H1 (cell line): ENCODE measurements at regions not wholly inside any gene's neighbourhood (a gene's known extent, or its start where the extent isn't known, plus 50 kb on each side); places are given as distances from the start of the nearest gene placed in this dataset.

Source experiments
- CTCF ChIA-PET: fragments of 300-600 bp; sonication (Branson Sonifier 250); formaldehyde crosslinking; loops from one replicate; lab custom pipeline; 2021; ENCODE audit not compliant: partially characterized antibody; lab: Charles Lee
- POLR2A ChIA-PET: fragments of 300-600 bp; sonication (Branson Sonifier 250); formaldehyde crosslinking; loops from one replicate; lab custom pipeline; 2021; ENCODE audit warnings: inconsistent platforms; ENCODE audit not compliant: partially characterized antibody; lab: Charles Lee
- DNase-seq, 2 experiments: peaks; one replicate each; pipeline versions ENCODE4 v3.0.0 to v3.0.0-alpha.2; 2010 to 2022; ENCODE audit warnings: low spot score in 2 of 2, low read depth in 1 of 2, mixed read lengths in 1 of 2
- FAIRE-seq: peaks from 2 replicates; lab custom pipeline; 2011; peaks lifted over from hg19 to GRCh38; lab: Jason Lieb, UNC
- H2AFZ ChIP-seq: 2 replicates; pipeline ENCODE4 v1.8.1; 2012; ENCODE audit warnings: low read length, inconsistent platforms
- H2AK5ac ChIP-seq: 2 replicates; pipeline ENCODE4 v1.6.1; 2013; ENCODE audit warnings: low read depth, low read length
- H2BK120ac ChIP-seq: replicated peaks from 2 replicates; pipeline ENCODE3; 2013; ENCODE audit warnings: low read depth, low read length, inconsistent platforms
- H2BK12ac ChIP-seq: 2 replicates; pipeline ENCODE4 v1.6.1; 2013; ENCODE audit warnings: low read depth, low read length
- H2BK15ac ChIP-seq: 2 replicates; pipeline ENCODE4 v1.6.1; 2013; ENCODE audit warnings: low read length
- H2BK20ac ChIP-seq: 2 replicates; pipeline ENCODE4 v1.6.1; 2013; ENCODE audit warnings: low read length
- H2BK5ac ChIP-seq: 2 replicates; pipeline ENCODE4 v1.6.1; 2013; ENCODE audit warnings: low read depth, low read length
- H3K14ac ChIP-seq: 2 replicates; pipeline ENCODE4 v1.6.1; 2013; ENCODE audit warnings: inconsistent platforms; ENCODE audit not compliant: insufficient read length
- H3K18ac ChIP-seq: 2 replicates; pipeline ENCODE4 v1.6.1; 2013; ENCODE audit warnings: low read length; ENCODE audit errors: extremely low read depth
- H3K23ac ChIP-seq: 2 replicates; pipeline ENCODE4 v1.6.1; 2013; ENCODE audit warnings: inconsistent platforms; ENCODE audit not compliant: insufficient read length
- H3K23me2 ChIP-seq: 2 replicates; pipeline ENCODE4 v1.6.1; 2013; ENCODE audit warnings: low read depth, low read length
- H3K27ac ChIP-seq: 2 replicates; pipeline ENCODE4 v1.6.1; 2011; ENCODE audit warnings: low read depth, low read length, inconsistent platforms
- H3K27me3 ChIP-seq, 4 experiments: replicated peaks in 1 of 4; 1 replicate in 1 of 4; 2 replicates in 3 of 4; pipeline versions ENCODE4 v1.6.1 to v1.8.1; 2011 to 2013; ENCODE audit warnings: low read length in 3 of 4, mild to moderate bottlenecking in 3 of 4, inconsistent platforms in 2 of 4, mixed read lengths in 2 of 4, moderate library complexity in 1 of 4; ENCODE audit not compliant: control insufficient read depth in 3 of 4, insufficient read depth in 3 of 4; ENCODE audit errors: extremely low read depth in 1 of 4
- H3K36me3 ChIP-seq, 4 experiments: 2 replicates each; pipeline versions ENCODE4 v1.6.1 to v1.8.1; 2011 to 2013; ENCODE audit warnings: mild to moderate bottlenecking in 4 of 4, low read length in 3 of 4, moderate library complexity in 2 of 4, control low read depth in 1 of 4, inconsistent platforms in 1 of 4; ENCODE audit not compliant: insufficient read depth in 4 of 4, control insufficient read depth in 2 of 4
- H3K4ac ChIP-seq: replicated peaks from 2 replicates; pipeline ENCODE3; 2013; ENCODE audit warnings: low read length, low read depth, mixed read lengths, inconsistent platforms; ENCODE audit not compliant: insufficient read length
- H3K4me1 ChIP-seq, 4 experiments: replicated peaks in 1 of 4; 1 replicate in 1 of 4; 2 replicates in 3 of 4; pipeline versions ENCODE4 v1.6.1 to v1.8.1; 2011 to 2013; ENCODE audit warnings: low read length in 3 of 4, inconsistent platforms in 2 of 4, mixed read lengths in 1 of 4; ENCODE audit not compliant: insufficient read depth in 4 of 4, control insufficient read depth in 3 of 4
- H3K4me2 ChIP-seq, 2 experiments: 2 replicates each; pipeline versions ENCODE4 v1.6.1 to v1.8.1; 2011 to 2013; ENCODE audit warnings: low read depth in 2 of 2, low read length in 2 of 2, control low read depth in 1 of 2, inconsistent platforms in 1 of 2, mild to moderate bottlenecking in 1 of 2; ENCODE audit not compliant: insufficient read depth in 1 of 2
- H3K4me3 ChIP-seq, 4 experiments: fragments of 200-600, 300-600 bp in 1 of 4; sonication (generic), shearing (Covaris generic), sonication (Bioruptor Twin) in 1 of 4; 2 replicates each; pipeline versions ENCODE4 v1.5.1 to v1.8.1; 2011 to 2016; ENCODE audit warnings: low read length in 4 of 4, low read depth in 3 of 4, control low read depth in 2 of 4, inconsistent platforms in 2 of 4, mild to moderate bottlenecking in 2 of 4, mixed read lengths in 1 of 4, moderate library complexity in 1 of 4; ENCODE audit not compliant: insufficient read depth in 2 of 4; ENCODE audit errors: extremely low read depth in 1 of 4
- H3K56ac ChIP-seq: replicated peaks from 2 replicates; pipeline ENCODE3; 2013; ENCODE audit warnings: low read depth, mild to moderate bottlenecking, mixed read lengths, low read length, inconsistent platforms; ENCODE audit not compliant: insufficient read length
- H3K79me1 ChIP-seq: 2 replicates; pipeline ENCODE4 v1.6.1; 2013; ENCODE audit warnings: low read depth, low read length, control low read depth
- H3K79me2 ChIP-seq, 2 experiments: 2 replicates each; pipeline versions ENCODE4 v1.6.1 to v1.8.1; 2012 to 2013; ENCODE audit warnings: low read length in 2 of 2, mild to moderate bottlenecking in 2 of 2, inconsistent platforms in 1 of 2; ENCODE audit not compliant: insufficient read depth in 2 of 2, control insufficient read depth in 1 of 2
- H3K9ac ChIP-seq, 4 experiments: replicated peaks in 1 of 4; 1 replicate in 1 of 4; 2 replicates in 3 of 4; pipeline versions ENCODE4 v1.6.1 to v1.8.1; 2011 to 2013; ENCODE audit warnings: low read depth in 3 of 4, low read length in 3 of 4, control low read depth in 2 of 4, mild to moderate bottlenecking in 2 of 4, moderate library complexity in 2 of 4, inconsistent platforms in 1 of 4; ENCODE audit errors: extremely low read depth in 1 of 4
- H3K9me3 ChIP-seq, 2 experiments: 2 replicates each; pipeline versions ENCODE4 v1.6.1 to v1.8.1; 2012 to 2013; ENCODE audit warnings: mild to moderate bottlenecking in 2 of 2, moderate library complexity in 2 of 2, control low read depth in 1 of 2, inconsistent platforms in 1 of 2, low read depth in 1 of 2, low read length in 1 of 2, mixed read lengths in 1 of 2; ENCODE audit not compliant: insufficient read depth in 2 of 2
- H4K20me1 ChIP-seq, 2 experiments: replicated peaks in 1 of 2; 2 replicates each; pipeline versions ENCODE3 to v1.8.1; 2011 to 2013; ENCODE audit warnings: inconsistent platforms in 2 of 2, low read length in 2 of 2, mild to moderate bottlenecking in 1 of 2; ENCODE audit not compliant: insufficient read depth in 2 of 2, control insufficient read depth in 1 of 2
- H4K5ac ChIP-seq: 2 replicates; pipeline ENCODE4 v1.6.1; 2013; ENCODE audit warnings: low read length, low read depth, mixed read lengths, inconsistent platforms; ENCODE audit not compliant: insufficient read length
- H4K8ac ChIP-seq: 2 replicates; pipeline ENCODE4 v1.8.0; 2013; ENCODE audit warnings: mild to moderate bottlenecking, moderate library complexity, low read length, inconsistent platforms; ENCODE audit not compliant: insufficient read depth; ENCODE audit errors: extremely low read depth
- H4K91ac ChIP-seq: replicated peaks from 2 replicates; pipeline ENCODE3; 2013; ENCODE audit warnings: low read length, mixed read lengths, inconsistent platforms; ENCODE audit not compliant: insufficient read length
- JUND ChIP-seq: IDR thresholded peaks from 2 replicates; pipeline ENCODE4 v1.6.1; 2011; ENCODE audit warnings: mild to moderate bottlenecking, improper control_type of control experiment, low read length
- KDM4A ChIP-seq: IDR thresholded peaks from one replicate; pipeline ENCODE4 v1.7.1; 2012; ENCODE audit warnings: low read depth, mild to moderate bottlenecking, moderate library complexity, low read length, inconsistent platforms; ENCODE audit not compliant: severe bottlenecking
- WGBS, 2 experiments: shearing (Covaris generic) in 1 of 2; methylation state at CpG; one replicate each; pipeline versions ENCODE4 v1.1.6 to v1.1.7; 2013 to 2015; ENCODE audit warnings: low lambda C conversion rate in 2 of 2, mixed read lengths in 2 of 2, inconsistent platforms in 1 of 2, low coverage in 1 of 2, missing lambda C conversion rate in 1 of 2; ENCODE audit not compliant: insufficient replicate concordance in 2 of 2, insufficient coverage in 1 of 2, insufficient read length in 1 of 2; ENCODE audit errors: extremely low coverage in 1 of 2, missing lambda C conversion rate in 1 of 2; 5-methylcytosine and 5-hydroxymethylcytosine counted together
- TF ChIP-seq, protein P1 (sequence below), 3 experiments: IDR thresholded peaks; 1 replicate in 2 of 3; 2 replicates in 1 of 3; pipeline versions ENCODE4 v1.5.1 to v1.6.1; 2011; ENCODE audit warnings: low read length in 3 of 3, mild to moderate bottlenecking in 3 of 3, inconsistent platforms in 2 of 3, low read depth in 1 of 3, moderate library complexity in 1 of 3; ENCODE audit not compliant: insufficient read depth in 1 of 3; ENCODE audit errors: control extremely low read depth in 1 of 3

DNA sequence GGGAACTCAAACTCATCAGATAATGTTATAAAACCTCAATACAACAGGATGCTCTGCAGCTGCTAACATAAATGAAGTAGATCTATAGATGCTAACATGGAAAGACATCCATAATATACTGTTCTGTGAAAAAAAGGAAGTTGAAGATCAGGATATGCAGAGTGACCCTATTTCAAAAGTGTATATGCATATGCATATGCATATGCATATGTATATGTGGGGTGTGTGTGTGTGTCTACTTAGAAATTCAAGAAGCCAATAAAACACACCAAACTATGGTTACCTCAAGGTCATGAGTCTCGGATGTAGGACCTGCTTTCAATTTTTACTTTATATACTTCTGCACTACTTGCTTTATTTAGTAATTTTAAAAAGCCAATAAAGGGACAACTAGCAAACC, 125.6 kb downstream of the ABHD5 start:
- POLR2A ChIA-PET, result no interaction called here
- Histone ChIP-seq H4K5ac (no peak overlapping the region), H3K27ac (no peak overlapping the region), H3K9me3 (no peaks in the 10 kb centered on the region), H2AK5ac (no peak overlapping the region), H3K23ac (no peak overlapping the region), H3K4ac (no peak overlapping the region), H2BK12ac (no peak overlapping the region), H3K79me1 (no peaks in the 10 kb centered on the region), H4K91ac (no peak overlapping the region), H3K4me2 (no peak overlapping the region), H4K20me1 (no peaks in the 10 kb centered on the region), H4K8ac (no peak overlapping the region), H2BK15ac (no peak overlapping the region), H2BK120ac (no peak overlapping the region), H3K18ac (no peak overlapping the region), H2AFZ (no peak overlapping the region), H3K36me3 (no peaks in the 10 kb centered on the region), H3K14ac (no peak overlapping the region), H3K4me1 (no peaks in the 10 kb centered on the region), H3K27me3 (no peaks in the 10 kb centered on the region), H3K9ac (no peak overlapping the region), H2BK20ac (no peak overlapping the region), H3K79me2 (no peaks in the 10 kb centered on the region), H2BK5ac (no peak overlapping the region), H3K56ac (no peak overlapping the region), H3K4me3 (no peak overlapping the region), H3K23me2 (no peaks in the 10 kb centered on the region)
- 86% methylated on average over 1 of the region's 1 CpG; no CpG with 5 or more reads in 1 of the 2 experiments for WGBS, 2 experiments
- CTCF ChIA-PET, result no interaction called here
- DNase-seq (no peak), FAIRE-seq (no peak)
- TF ChIP-seq KDM4A (no peak), JUND (no peak)
- TF ChIP-seq, protein P1, sequence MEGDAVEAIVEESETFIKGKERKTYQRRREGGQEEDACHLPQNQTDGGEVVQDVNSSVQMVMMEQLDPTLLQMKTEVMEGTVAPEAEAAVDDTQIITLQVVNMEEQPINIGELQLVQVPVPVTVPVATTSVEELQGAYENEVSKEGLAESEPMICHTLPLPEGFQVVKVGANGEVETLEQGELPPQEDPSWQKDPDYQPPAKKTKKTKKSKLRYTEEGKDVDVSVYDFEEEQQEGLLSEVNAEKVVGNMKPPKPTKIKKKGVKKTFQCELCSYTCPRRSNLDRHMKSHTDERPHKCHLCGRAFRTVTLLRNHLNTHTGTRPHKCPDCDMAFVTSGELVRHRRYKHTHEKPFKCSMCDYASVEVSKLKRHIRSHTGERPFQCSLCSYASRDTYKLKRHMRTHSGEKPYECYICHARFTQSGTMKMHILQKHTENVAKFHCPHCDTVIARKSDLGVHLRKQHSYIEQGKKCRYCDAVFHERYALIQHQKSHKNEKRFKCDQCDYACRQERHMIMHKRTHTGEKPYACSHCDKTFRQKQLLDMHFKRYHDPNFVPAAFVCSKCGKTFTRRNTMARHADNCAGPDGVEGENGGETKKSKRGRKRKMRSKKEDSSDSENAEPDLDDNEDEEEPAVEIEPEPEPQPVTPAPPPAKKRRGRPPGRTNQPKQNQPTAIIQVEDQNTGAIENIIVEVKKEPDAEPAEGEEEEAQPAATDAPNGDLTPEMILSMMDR (IDR thresholded peaks at IDR 0.05; ENCODE audit: control extremely low read depth in 1 of 3, insufficient read depth in 1 of 3, low read depth in 1 of 3, low read length in 3 of 3), result no peak
